AG04449 (cell line): ENCODE measurements at regions not wholly inside any gene's neighbourhood (a gene's known extent, or its start where the extent isn't known, plus 50 kb on each side); places are given as distances from the start of the nearest gene placed in this dataset.

Source experiments
- CTCF ChIA-PET: fragments of 350-600 bp; formaldehyde crosslinking; extraction: SDS; loops from one replicate; lab custom pipeline; 2021; ENCODE audit warnings: antibody characterized with exemption; lab: Yijun Ruan, JAX
- POLR2A ChIA-PET: fragments of 400-600, 350-600 bp; formaldehyde crosslinking; extraction: SDS; loops from one replicate; lab custom pipeline; 2020; ENCODE audit warnings: antibody characterized with exemption, inconsistent platforms; lab: Yijun Ruan, JAX
- DNase-seq: peaks from one replicate; pipeline ENCODE4 v3.0.0-alpha.2; 2010; ENCODE audit warnings: low read depth, low spot score
- H3K4me3 ChIP-seq: 2 replicates; pipeline ENCODE4 v1.5.1; 2011; ENCODE audit warnings: low read depth, mild to moderate bottlenecking, control low read depth, low read length
- TF ChIP-seq, protein P1 (sequence below): IDR thresholded peaks from one replicate; pipeline ENCODE4 v1.5.1; 2011; ENCODE audit warnings: mild to moderate bottlenecking, moderate library complexity, low read length, control low read depth, inconsistent platforms; ENCODE audit not compliant: insufficient read depth; ENCODE audit errors: missing control alignments

DNA sequence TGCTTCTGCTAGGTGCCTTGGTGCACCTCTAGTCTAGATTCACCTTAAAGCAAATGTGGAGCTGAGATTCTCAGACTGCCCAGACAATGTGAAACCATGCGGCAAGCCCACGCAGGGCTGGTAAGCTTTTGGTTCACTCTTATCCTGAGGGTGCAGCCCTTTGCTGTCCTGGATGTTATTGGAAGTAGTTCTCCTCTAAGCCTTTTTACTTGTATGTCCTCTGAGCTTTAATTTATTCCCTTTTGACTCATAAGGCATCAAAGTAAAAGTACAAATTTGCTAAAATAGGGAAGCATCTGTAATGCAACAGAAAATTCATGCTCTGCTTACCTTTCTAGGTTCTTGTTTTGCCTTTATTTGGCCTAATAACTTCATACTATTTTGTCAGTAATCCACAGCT lies 186.8 kb downstream of the MACC1 start:
- no peak for DNase-seq
- CTCF ChIA-PET = interaction anchor here (1.0 kb wide), 1 partner anchor 47 kb away, joined by 3 read pairs; no protein-coding TSS in a partner anchor
- POLR2A ChIA-PET = interaction anchor here (1.2 kb wide), 1 partner anchor 191 kb away, joined by 3 read pairs; no protein-coding TSS in a partner anchor
- H3K4me3 ChIP-seq = no peak overlapping the region
- TF ChIP-seq, protein P1, sequence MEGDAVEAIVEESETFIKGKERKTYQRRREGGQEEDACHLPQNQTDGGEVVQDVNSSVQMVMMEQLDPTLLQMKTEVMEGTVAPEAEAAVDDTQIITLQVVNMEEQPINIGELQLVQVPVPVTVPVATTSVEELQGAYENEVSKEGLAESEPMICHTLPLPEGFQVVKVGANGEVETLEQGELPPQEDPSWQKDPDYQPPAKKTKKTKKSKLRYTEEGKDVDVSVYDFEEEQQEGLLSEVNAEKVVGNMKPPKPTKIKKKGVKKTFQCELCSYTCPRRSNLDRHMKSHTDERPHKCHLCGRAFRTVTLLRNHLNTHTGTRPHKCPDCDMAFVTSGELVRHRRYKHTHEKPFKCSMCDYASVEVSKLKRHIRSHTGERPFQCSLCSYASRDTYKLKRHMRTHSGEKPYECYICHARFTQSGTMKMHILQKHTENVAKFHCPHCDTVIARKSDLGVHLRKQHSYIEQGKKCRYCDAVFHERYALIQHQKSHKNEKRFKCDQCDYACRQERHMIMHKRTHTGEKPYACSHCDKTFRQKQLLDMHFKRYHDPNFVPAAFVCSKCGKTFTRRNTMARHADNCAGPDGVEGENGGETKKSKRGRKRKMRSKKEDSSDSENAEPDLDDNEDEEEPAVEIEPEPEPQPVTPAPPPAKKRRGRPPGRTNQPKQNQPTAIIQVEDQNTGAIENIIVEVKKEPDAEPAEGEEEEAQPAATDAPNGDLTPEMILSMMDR = no peak

DNA sequence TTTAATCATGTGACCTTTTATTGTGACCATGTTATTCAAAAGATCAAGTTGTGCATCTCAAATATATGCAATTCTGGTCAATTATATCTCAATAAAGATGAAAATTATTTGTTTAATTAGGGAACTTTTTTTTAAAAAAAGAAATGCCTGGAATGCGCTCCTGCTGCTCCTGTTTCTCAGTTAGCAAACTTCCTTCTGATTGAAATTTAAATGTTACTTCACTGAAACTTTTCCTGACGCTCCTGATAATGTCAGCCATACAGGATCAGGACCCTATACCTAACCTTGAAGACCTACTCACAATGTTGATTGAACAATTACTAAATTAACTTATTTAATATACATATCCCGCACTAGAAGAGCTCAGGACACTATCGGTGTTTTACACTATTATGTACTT lies 190.4 kb downstream of the MACC1 start:
- H3K4me3 ChIP-seq = no peak overlapping the region
- DNase-seq = no peak
- POLR2A ChIA-PET = no interaction called here
- TF ChIP-seq, protein P1 = no peak
- CTCF ChIA-PET = no interaction called here

GRCh38 chr7:20021831-20022230 lies 195.4 kb downstream of the MACC1 start:
- no peak for DNase-seq
- CTCF ChIA-PET = no interaction called here
- POLR2A ChIA-PET = no interaction called here

DNA sequence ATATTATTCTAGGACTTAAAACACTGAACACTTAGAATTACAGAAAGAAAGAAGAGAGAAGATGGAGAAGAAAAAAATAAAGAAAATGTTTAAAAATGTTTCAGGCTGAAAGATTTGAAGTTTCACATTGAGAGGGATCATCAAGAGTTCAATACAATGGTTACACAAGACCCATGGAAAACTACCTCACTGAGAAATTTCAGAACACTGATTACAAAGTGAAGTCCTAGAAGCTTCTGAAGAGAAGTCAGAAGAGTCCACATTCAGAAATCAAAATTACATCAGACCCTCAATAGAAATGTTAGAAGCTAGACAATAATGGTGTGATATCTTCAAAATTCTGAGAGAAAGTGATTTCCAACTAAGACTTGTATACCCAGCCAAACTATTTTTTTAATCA lies 196.1 kb downstream of the MACC1 start:
- DNase-seq = no peak
- no peak overlapping the region for H3K4me3 ChIP-seq
- TF ChIP-seq, protein P1 = no peak
- CTCF ChIA-PET = no interaction called here
- POLR2A ChIA-PET = no interaction called here

More at GRCh38 chr7:20021831-20022230, 195.4 kb downstream of the MACC1 start:
- H3K4me3 ChIP-seq = no peak overlapping the region
- TF ChIP-seq, protein P1 = no peak

- CTCF ChIA-PET = no interaction called here
- POLR2A ChIA-PET = no interaction called here
- no peak for DNase-seq
- H3K4me3 ChIP-seq = no peak overlapping the region
- TF ChIP-seq, protein P1 = no peak
Observed at GRCh38 chr7:20019757-20020432, 197.3 kb downstream of the MACC1 start.

DNA sequence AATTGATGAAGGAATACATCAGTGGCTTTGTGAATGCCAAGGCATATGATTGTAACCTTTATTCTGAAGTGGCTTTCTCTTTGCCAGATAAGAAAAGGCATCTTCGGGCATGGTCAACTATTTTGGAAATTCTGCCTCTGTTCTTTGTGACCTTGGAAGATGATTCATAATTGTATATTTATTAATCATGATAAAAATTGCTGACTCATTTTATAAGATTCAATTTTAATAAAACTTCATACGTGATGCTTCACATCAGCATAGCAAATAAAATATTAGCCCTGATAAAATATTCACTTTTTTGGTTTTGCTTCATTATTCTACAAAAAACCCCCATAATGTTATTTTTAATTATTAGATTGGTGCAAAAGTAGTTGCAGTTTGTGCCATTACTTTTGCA lies 200.5 kb downstream of the MACC1 start:
- no peak overlapping the region for H3K4me3 ChIP-seq
- DNase-seq = no peak
- CTCF ChIA-PET = interaction anchor here (1.1 kb wide), 1 partner anchor 262 kb away, joined by 3 read pairs; no protein-coding TSS in a partner anchor
- TF ChIP-seq, protein P1 = no peak
- POLR2A ChIA-PET = no interaction called here
